GM18858 (cell line): ENCODE measurements at regions not wholly inside any gene's neighbourhood (a gene's known extent, or its start where the extent isn't known, plus 50 kb on each side); places are given as distances from the start of the nearest gene placed in this dataset.
"Not testable (repeated sequence)": the region's sequence is repeated elsewhere in the genome, so short reads cannot be mapped to it uniquely, and the experiment has no call there.

Experiments
- ATAC-seq: cut with Tn5 transposase; IDR thresholded peaks from one replicate; pipeline ENCODE4 v1.9.1; 2021; ENCODE audit not compliant: unreplicated experiment

GRCh38 chr9:28942941-28943340 is 1369.7 kb upstream of the C9orf72 start:
- no peak for ATAC-seq

GRCh38 chr9:28946648-28947047 is 1373.4 kb upstream of the C9orf72 start:
- no peak for ATAC-seq

- no peak for ATAC-seq
These were observed 1378.7 kb upstream of the C9orf72 start for GRCh38 chr9:28951945-28952344.

GRCh38 chr9:28956116-28956880 is 1383.0 kb upstream of the C9orf72 start:
- ATAC-seq, result no peak

GRCh38 chr9:28960602-28961001 is 1387.3 kb upstream of the C9orf72 start:
- no peak for ATAC-seq

- no peak for ATAC-seq
These were observed 1388.3 kb upstream of the C9orf72 start for GRCh38 chr9:28961623-28962022.

- no peak for ATAC-seq
These were observed 1393.9 kb upstream of the C9orf72 start for GRCh38 chr9:28967226-28967625.

GRCh38 chr9:28970241-28970654 is 1397.0 kb upstream of the C9orf72 start:
- no peak for ATAC-seq

- no peak for ATAC-seq
These were observed 1398.6 kb upstream of the C9orf72 start for GRCh38 chr9:28971881-28972280.

GRCh38 chr9:28976250-28976649 is 1403.0 kb upstream of the C9orf72 start:
- no peak for ATAC-seq

GRCh38 chr9:28976684-28977083 is 1403.4 kb upstream of the C9orf72 start:
- ATAC-seq, result no peak

GRCh38 chr9:28981129-28981528 is 1407.8 kb upstream of the C9orf72 start:
- no peak for ATAC-seq

- ATAC-seq, result no peak
These were observed 1408.4 kb upstream of the C9orf72 start for GRCh38 chr9:28981711-28982110.

- ATAC-seq, result no peak
These were observed 1410.7 kb upstream of the C9orf72 start for GRCh38 chr9:28984016-28984415.

- ATAC-seq, result not testable (repeated sequence)
These were observed 1416.7 kb upstream of the C9orf72 start for GRCh38 chr9:28990009-28990408.

- no peak for ATAC-seq
These were observed 1425.8 kb upstream of the C9orf72 start for GRCh38 chr9:28999057-28999456.

- ATAC-seq, result no peak
These were observed 1426.5 kb upstream of the C9orf72 start for GRCh38 chr9:28999806-29000205.

- ATAC-seq, result no peak
These were observed 1427.7 kb upstream of the C9orf72 start for GRCh38 chr9:29001006-29001405.

- ATAC-seq, result no peak
These were observed 1431.7 kb upstream of the C9orf72 start for GRCh38 chr9:29004988-29005387.

- no peak for ATAC-seq
These were observed 1433.3 kb upstream of the C9orf72 start for GRCh38 chr9:29006628-29007027.

GRCh38 chr9:29012911-29013310 is 1439.6 kb upstream of the C9orf72 start:
- no peak for ATAC-seq

- ATAC-seq, result no peak
These were observed 1448.4 kb upstream of the C9orf72 start for GRCh38 chr9:29021632-29022031.

GRCh38 chr9:29038332-29038731 is 1465.1 kb upstream of the C9orf72 start:
- ATAC-seq, result no peak
